ENCODE measurements at regions not wholly inside any gene's neighbourhood (a gene's known extent, or its start where the extent isn't known, plus 50 kb on each side); places are given as distances from the start of the nearest gene placed in this dataset.
"Not testable (repeated sequence)": the region's sequence is repeated elsewhere in the genome, so short reads cannot be mapped to it uniquely, and the experiment has no call there.

GRCh38 chr6:88426005-88426404, 259.9 kb upstream of the CNR1 start:
- intact Hi-C loops (cut with DNase I), result no loop called here
- TF ChIP-seq, protein P1, sequence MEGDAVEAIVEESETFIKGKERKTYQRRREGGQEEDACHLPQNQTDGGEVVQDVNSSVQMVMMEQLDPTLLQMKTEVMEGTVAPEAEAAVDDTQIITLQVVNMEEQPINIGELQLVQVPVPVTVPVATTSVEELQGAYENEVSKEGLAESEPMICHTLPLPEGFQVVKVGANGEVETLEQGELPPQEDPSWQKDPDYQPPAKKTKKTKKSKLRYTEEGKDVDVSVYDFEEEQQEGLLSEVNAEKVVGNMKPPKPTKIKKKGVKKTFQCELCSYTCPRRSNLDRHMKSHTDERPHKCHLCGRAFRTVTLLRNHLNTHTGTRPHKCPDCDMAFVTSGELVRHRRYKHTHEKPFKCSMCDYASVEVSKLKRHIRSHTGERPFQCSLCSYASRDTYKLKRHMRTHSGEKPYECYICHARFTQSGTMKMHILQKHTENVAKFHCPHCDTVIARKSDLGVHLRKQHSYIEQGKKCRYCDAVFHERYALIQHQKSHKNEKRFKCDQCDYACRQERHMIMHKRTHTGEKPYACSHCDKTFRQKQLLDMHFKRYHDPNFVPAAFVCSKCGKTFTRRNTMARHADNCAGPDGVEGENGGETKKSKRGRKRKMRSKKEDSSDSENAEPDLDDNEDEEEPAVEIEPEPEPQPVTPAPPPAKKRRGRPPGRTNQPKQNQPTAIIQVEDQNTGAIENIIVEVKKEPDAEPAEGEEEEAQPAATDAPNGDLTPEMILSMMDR (IDR thresholded peaks at IDR 0.05), result no peak
- no peak for TF ChIP-seq POLR2A (IDR thresholded peaks at IDR 0.05)
- Histone ChIP-seq H3K4me1 (replicated peaks in 1 of 2) (no peaks in the 10 kb centered on the region), H3K36me3 (replicated peaks in 1 of 2) (no peaks in the 10 kb centered on the region), H3K27ac (no peak overlapping the region), H3K9me3 (replicated peaks in 1 of 3) (no peaks in the 10 kb centered on the region), H3K27me3 (no peaks in the 10 kb centered on the region), H3K4me3 (no peak overlapping the region)
- DNase-seq, result no peak
- WGBS, 4 donors, result 86 to 100% (median 93%) methylated on average over 2 of the region's 2 CpGs

- no peak overlapping the region for H3K27ac ChIP-seq
- intact Hi-C loops (cut with DNase I), result no loop called here
- no peak for TF ChIP-seq POLR2A (IDR thresholded peaks at IDR 0.05)
- TF ChIP-seq, protein P1 (IDR thresholded peaks at IDR 0.05), result peak in 1 of 6 experiments; percentile 23
- H3K36me3 ChIP-seq (replicated peaks in 1 of 2), result no peaks in the 10 kb centered on the region
- WGBS, 4 donors, result 76 to 81% (median 78%) methylated on average over 8 of the region's 8 CpGs
- H3K4me1 ChIP-seq (replicated peaks in 1 of 2), result no peaks in the 10 kb centered on the region
- no peaks in the 10 kb centered on the region for H3K27me3 ChIP-seq
- H3K4me3 ChIP-seq, result no peak overlapping the region
- no peaks in the 10 kb centered on the region for H3K9me3 ChIP-seq (replicated peaks in 1 of 3)
- DNase-seq, result peak in 2 of 7 donors; percentile 26 to 38
Measured at GRCh38 chr6:88422831-88423230, 256.7 kb upstream of the CNR1 start.

- intact Hi-C loops (cut with DNase I), result not testable (repeated sequence)
- WGBS, 4 donors, result 88 to 93% (median 91%) methylated on average over 17 to 21 of the region's 21 CpGs
Measured at GRCh38 chr6:88420967-88421488, 254.9 kb upstream of the CNR1 start.

GRCh38 chr6:88418921-88419810, 253.0 kb upstream of the CNR1 start:
- H3K9me3 ChIP-seq (replicated peaks in 1 of 3); H3K27me3 ChIP-seq; H3K36me3 ChIP-seq (replicated peaks in 1 of 2); DNase-seq; H3K4me3 ChIP-seq; H3K4me1 ChIP-seq (replicated peaks in 1 of 2); intact Hi-C loops (cut with DNase I); H3K27ac ChIP-seq: not testable (repeated sequence)
- 76 to 86% (median 84%) methylated on average over 13 of the region's 13 CpGs for WGBS, 4 donors

More at GRCh38 chr6:88420967-88421488, 254.9 kb upstream of the CNR1 start:
- not testable (repeated sequence) for H3K27ac ChIP-seq; DNase-seq; H3K4me1 ChIP-seq (replicated peaks in 1 of 2); H3K36me3 ChIP-seq (replicated peaks in 1 of 2); H3K9me3 ChIP-seq (replicated peaks in 1 of 3); H3K4me3 ChIP-seq; H3K27me3 ChIP-seq

DNA sequence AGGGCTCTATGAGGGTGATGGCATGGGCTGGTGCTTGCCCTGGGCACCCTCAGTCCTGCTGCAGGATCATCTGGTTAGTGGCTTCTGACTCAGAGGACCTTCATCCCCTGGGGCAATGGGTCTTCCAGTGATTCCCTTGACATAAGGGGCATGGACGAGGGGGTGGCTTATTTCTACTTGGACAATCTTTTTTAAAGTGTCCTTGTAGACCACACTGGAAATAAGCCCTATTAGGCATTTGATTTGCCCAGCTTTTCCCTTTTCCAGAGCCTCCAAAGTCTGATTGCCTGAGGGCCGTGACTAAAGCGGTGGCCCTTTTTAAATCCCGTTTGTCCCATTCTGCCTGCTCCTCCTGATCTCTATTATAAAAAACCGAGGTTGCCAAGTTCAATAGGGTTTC, 251.2 kb upstream of the CNR1 start:
- H3K27ac ChIP-seq; DNase-seq; H3K27me3 ChIP-seq; H3K4me1 ChIP-seq (replicated peaks in 1 of 2); H3K36me3 ChIP-seq (replicated peaks in 1 of 2); H3K4me3 ChIP-seq; intact Hi-C loops (cut with DNase I); H3K9me3 ChIP-seq (replicated peaks in 1 of 3): not testable (repeated sequence)
- 69 to 78% (median 76%) methylated on average over 5 of the region's 5 CpGs for WGBS, 4 donors
